HUES48 (cell line): ENCODE measurements at regions not wholly inside any gene's neighbourhood (a gene's known extent, or its start where the extent isn't known, plus 50 kb on each side); places are given as distances from the start of the nearest gene placed in this dataset.

ENCODE experiments used
- H3K27ac ChIP-seq: one replicate; pipeline ENCODE4 v1.7.0; 2013; ENCODE audit warnings: low read depth, low read length, inconsistent platforms
- H3K27me3 ChIP-seq: 2 replicates; pipeline ENCODE4 v1.6.1; 2013; ENCODE audit warnings: mild to moderate bottlenecking, low read length; ENCODE audit not compliant: control insufficient read depth, insufficient read depth
- H3K36me3 ChIP-seq: 2 replicates; pipeline ENCODE4 v1.6.1; 2013; ENCODE audit warnings: low read length; ENCODE audit not compliant: control insufficient read depth, insufficient read depth
- H3K4me1 ChIP-seq: 2 replicates; pipeline ENCODE4 v1.6.1; 2013; ENCODE audit warnings: mild to moderate bottlenecking, low read length; ENCODE audit not compliant: control insufficient read depth, insufficient read depth
- H3K4me3 ChIP-seq: 2 replicates; pipeline ENCODE4 v1.5.1; 2013; ENCODE audit warnings: mild to moderate bottlenecking, low read depth, low read length
- H3K9ac ChIP-seq: 2 replicates; pipeline ENCODE4 v1.6.1; 2013; ENCODE audit warnings: mild to moderate bottlenecking, low read depth, low read length, moderate library complexity
- H3K9me3 ChIP-seq: 2 replicates; pipeline ENCODE4 v1.6.1; 2013; ENCODE audit warnings: low read length; ENCODE audit not compliant: control insufficient read depth, insufficient read depth

DNA sequence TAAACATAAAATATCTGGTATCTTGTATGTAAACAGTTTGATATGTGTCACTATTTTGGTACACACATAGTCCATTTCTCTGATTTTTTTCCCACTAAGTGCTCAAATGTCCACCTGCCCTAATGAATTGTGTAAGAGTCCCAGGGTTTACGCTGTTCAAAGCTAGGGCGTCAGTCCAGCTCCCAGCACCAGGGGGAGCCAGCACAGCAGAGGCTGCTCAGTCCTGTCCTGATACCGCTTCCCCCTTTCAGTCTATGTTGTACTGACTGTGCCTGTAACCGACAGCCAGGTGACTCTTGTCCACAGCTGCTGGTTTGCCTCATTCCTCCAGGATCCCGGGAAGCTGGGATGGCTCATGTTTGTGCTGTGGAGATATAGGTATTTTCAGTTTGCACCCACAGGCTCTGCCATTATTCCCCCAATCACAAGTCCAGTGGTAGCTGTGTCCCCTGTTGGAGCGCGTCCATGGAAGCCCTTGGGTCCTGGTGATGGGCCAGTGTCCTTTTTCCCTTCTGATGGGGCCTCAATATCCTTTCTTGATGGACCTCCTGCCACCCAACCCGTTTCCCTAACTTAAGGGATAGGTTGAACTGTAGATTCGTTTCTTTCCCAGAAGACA is 242.0 kb downstream of the NEDD1 start:
- Histone ChIP-seq H3K36me3 (no peaks in the 10 kb centered on the region), H3K27me3 (no peaks in the 10 kb centered on the region)

DNA sequence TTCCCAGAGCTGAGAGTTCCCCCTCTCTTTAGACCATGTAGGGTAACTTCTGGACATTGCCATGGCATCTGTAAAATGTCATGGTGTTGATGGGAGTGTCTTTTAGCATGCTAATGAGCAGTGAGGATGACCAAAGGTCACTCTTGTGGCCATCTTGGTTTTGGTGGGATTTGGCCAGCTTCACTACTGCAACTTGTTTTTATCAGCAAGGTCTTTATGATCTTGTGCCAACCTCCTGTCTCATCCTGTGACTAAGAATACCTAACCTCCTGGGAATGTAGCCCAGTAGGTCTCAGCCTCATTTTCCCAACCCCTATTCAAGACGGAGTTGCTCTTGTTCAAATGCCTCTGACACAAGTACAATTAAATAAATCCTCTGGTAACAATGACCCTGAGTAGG is 244.4 kb downstream of the NEDD1 start:
- Histone ChIP-seq H3K4me1 (peaks cover 4% of the 10 kb centered on the region; the same call in 1 of the 2 replicates), H3K27ac (no peak overlapping the region), H3K9me3 (no peaks in the 10 kb centered on the region), H3K9ac (no peak overlapping the region), H3K4me3 (no peak overlapping the region), H3K36me3 (no peaks in the 10 kb centered on the region), H3K27me3 (no peaks in the 10 kb centered on the region)

More for the DNA sequence above, 242.0 kb downstream of the NEDD1 start:
- no peaks in the 10 kb centered on the region for H3K9me3 ChIP-seq
- no peak overlapping the region for H3K4me3 ChIP-seq
- H3K27ac ChIP-seq, result no peak overlapping the region
- peaks cover 4% of the 10 kb centered on the region; the same call in 1 of the 2 replicates for H3K4me1 ChIP-seq
- H3K9ac ChIP-seq, result no peak overlapping the region

DNA sequence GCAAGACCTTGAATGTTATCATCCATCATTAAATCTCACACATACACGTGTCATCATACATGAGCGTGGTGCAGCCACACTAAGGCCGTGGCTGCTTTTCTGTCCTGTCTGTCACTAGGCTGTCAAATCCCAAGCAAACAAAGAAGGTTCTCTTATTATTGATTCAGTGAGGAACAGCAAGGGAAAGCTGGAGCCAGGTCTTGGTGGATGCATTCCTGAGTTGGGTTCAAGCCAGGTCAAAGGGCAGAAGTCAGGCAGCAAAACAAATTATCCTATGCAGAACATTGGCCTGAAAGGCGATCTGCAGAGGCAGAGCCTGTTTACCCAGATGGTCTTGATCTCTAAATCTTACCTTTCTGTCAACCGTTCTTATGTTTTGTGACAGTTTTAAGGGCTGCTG is 252.3 kb downstream of the NEDD1 start:
- Histone ChIP-seq H3K9ac (no peak overlapping the region), H3K4me1 (no peaks in the 10 kb centered on the region), H3K4me3 (no peak overlapping the region), H3K27ac (no peak overlapping the region), H3K9me3 (no peaks in the 10 kb centered on the region), H3K36me3 (no peaks in the 10 kb centered on the region), H3K27me3 (no peaks in the 10 kb centered on the region)

DNA sequence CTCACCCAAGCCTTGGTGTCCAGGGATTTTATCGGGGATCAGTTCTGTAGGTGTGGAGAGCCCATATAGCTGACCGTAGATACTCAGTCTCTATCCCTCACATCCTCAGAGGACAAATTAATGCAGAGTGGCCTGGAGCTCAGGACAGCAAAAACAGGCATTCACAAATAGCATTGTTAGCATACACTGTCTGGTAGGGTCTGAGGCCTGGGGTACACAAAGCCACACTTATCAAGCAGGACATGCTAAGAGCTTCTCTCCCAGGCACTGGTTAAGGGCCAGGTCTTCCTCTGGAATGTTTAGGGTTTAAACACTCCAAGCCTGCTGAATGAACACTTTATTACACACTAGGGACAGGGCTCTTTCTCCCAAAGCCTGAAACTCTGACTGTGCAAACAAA is 253.2 kb downstream of the NEDD1 start:
- no peaks in the 10 kb centered on the region for H3K4me1 ChIP-seq

DNA sequence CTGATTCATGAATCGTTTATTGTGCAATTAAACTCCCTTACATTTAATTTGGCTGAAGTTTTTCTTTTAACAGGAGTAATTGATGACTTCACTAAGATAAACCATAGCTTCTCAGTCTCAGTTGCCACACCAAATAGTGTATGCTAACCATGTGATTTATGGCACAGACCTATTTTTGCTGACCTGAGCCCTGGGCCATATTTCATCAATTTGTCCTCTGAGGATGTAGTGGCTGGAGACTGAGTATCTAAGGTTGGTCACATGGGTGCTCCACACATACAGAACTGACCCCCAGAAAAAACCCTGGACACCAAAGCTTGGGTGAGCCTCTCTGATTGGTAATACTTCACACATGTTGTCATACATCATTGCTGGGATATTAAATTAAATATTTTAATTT is 255.1 kb downstream of the NEDD1 start:
- Histone ChIP-seq H3K4me3 (no peak overlapping the region), H3K9me3 (no peaks in the 10 kb centered on the region), H3K9ac (no peak overlapping the region), H3K36me3 (no peaks in the 10 kb centered on the region), H3K27ac (no peak overlapping the region), H3K27me3 (no peaks in the 10 kb centered on the region), H3K4me1 (no peaks in the 10 kb centered on the region)

More for the DNA sequence above, 253.2 kb downstream of the NEDD1 start:
- Histone ChIP-seq H3K27ac (no peak overlapping the region), H3K4me3 (no peak overlapping the region), H3K36me3 (no peaks in the 10 kb centered on the region), H3K9me3 (no peaks in the 10 kb centered on the region), H3K27me3 (no peaks in the 10 kb centered on the region), H3K9ac (no peak overlapping the region)

DNA sequence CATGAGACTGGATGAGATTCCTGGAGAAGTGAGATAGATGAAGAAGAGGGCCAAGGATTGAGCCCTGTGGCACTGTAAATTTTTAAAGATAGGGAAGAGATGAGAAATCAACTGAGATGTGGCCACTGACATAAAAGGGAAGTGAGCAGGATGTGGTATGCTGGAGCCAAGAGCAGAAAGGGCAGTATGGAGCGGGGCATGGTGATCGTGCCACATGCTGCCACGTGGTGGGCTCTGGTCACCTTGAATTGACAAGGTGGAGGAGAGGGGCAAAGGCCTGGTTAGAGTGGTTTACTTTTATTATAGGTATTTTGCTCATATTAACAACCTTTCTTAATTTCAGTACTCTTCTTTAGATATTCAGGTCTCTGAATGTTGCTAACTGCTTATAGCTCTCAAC is 257.9 kb downstream of the NEDD1 start:
- Histone ChIP-seq H3K36me3 (no peaks in the 10 kb centered on the region), H3K9me3 (no peaks in the 10 kb centered on the region), H3K4me3 (no peak overlapping the region), H3K27me3 (no peaks in the 10 kb centered on the region), H3K27ac (no peak overlapping the region), H3K4me1 (no peaks in the 10 kb centered on the region; the same call in 1 of the 2 replicates), H3K9ac (no peak overlapping the region)

DNA sequence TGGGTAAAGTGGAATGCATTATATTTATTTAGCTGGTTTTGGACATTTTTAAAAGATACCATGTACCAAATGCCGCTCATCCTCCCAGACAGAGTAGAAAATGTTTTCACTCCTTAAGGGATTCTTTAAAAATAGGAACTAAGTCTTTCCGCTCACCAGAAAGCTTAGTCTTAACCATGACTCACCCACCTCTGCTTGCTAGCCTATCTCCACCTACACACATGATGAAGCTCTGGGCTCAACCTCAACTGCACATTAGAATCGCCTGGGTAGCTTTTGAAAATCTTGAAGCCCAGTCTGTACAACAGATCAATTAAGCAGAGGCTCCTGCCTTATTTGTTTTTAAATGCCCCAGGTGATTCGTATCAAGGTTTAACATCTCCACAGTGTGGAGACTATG is 260.5 kb downstream of the NEDD1 start:
- Histone ChIP-seq H3K4me1 (no peaks in the 10 kb centered on the region; the same call in 1 of the 2 replicates), H3K27me3 (no peaks in the 10 kb centered on the region), H3K9ac (no peak overlapping the region), H3K27ac (no peak overlapping the region), H3K4me3 (no peak overlapping the region), H3K9me3 (no peaks in the 10 kb centered on the region), H3K36me3 (no peaks in the 10 kb centered on the region)

DNA sequence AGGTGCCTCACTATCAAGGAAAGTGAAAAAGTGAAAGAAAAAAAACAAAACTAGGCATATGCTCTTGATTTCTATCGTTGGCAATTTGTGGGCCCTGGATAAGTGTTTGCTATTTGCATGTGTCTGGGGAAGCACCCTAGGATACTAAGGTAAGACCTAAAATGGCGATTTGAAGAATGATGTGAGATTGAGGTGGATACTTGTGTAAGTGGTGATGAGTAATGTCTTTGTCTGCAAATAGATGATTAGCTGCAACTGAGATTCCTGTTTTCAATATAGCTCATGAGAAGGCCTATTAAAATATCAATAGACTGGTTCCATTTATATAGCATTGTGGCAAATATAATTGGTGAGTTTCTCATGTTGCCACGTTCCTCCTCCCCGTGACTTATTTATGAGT is 261.7 kb downstream of the NEDD1 start:
- Histone ChIP-seq H3K27ac (no peak overlapping the region), H3K27me3 (no peaks in the 10 kb centered on the region), H3K4me1 (peaks cover 5% of the 10 kb centered on the region; the same call in 1 of the 2 replicates), H3K9ac (no peak overlapping the region), H3K36me3 (no peaks in the 10 kb centered on the region), H3K4me3 (no peak overlapping the region), H3K9me3 (no peaks in the 10 kb centered on the region)

DNA sequence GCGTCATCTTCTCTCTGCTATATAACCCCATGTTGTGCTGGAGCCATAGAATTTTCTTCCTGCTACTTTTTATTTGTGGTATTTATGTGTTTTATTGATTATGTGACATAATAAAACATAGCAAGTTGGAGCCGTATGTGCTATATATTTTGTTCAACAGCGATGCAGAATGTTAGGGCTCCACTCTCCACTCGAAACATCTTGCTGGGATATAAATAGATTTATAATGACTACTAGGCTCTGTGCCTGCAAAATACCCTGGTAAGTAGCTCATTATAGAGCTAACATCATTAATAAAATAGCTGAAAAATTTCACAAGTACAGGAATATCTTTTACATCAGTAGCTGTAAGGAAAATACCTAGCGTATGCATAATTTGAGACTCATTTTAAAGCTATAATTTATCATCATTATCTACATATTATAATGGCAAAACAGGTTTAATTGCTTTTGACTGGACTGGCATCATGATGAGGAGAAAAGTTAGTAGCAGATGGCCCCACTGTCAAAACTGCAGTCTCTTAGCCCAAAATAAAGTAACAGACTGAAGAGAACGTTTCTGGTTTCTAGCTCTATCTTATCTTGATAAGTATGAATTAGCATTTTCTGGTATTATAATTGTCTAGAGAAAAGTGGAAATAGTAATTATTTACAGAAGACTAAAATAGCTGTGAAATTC is 263.0 kb downstream of the NEDD1 start:
- Histone ChIP-seq H3K36me3 (no peaks in the 10 kb centered on the region), H3K9me3 (no peaks in the 10 kb centered on the region), H3K4me1 (peaks cover 9% of the 10 kb centered on the region), H3K27me3 (no peaks in the 10 kb centered on the region), H3K27ac (no peak overlapping the region), H3K4me3 (no peak overlapping the region), H3K9ac (no peak overlapping the region)

DNA sequence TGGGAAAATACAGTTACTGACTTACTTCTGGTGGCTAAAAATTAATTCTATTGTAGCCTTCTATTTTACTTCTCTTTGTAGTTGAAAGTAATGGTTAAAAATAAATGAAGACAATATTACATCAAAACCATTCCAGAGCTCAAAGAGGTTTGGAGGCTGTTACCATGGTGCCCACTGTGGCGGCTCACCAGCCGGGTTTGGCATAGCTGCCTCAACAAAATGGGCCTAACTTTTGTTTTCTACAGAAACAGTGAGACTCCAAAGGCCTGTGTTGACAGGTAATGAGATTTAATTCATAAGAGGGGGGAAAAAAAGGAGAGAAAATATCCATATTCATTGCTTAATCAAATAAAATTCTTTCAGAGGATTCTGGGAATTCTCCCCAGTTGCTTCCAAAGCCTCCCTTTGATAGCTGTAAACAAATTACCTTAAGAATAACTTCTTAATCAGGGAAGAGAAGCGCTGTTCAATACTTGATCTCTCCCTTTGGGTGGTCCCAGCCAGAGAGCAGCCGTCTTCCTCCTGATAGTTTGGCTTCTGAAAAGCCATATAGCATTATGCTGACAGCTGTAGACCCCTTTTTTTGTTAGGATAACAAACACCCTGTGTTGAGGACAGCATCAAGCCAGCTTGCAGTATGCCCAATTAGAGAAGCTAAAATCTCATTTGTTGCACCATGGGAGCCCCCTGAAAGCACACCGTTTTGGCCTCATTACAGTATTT is 266.8 kb downstream of the NEDD1 start:
- Histone ChIP-seq H3K27me3 (no peaks in the 10 kb centered on the region), H3K9me3 (no peaks in the 10 kb centered on the region), H3K4me1 (peaks cover 9% of the 10 kb centered on the region), H3K4me3 (no peak overlapping the region), H3K9ac (no peak overlapping the region), H3K36me3 (no peaks in the 10 kb centered on the region), H3K27ac (peak overlapping the region; percentile 37)

DNA sequence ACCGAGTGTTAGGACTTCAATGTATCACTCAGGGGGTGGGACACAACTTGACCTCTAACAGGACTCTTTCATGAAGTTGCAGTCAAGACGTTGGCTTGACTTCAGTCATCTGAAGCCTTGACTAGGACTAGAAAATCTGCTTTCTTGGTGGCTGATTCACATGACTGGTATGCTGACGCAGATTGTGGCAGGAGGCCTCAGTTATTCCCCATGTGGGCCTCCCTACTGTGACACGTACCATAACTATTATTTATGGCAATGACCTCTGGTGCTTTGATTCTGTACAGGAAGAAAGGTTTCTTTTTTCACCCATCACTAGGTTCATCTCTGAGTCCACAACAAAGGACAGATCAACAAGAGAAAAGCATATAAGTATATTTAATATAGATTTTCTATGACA is 270.4 kb downstream of the NEDD1 start:
- Histone ChIP-seq H3K27ac (no peak overlapping the region), H3K9ac (no peak overlapping the region), H3K27me3 (no peaks in the 10 kb centered on the region), H3K36me3 (no peaks in the 10 kb centered on the region), H3K9me3 (0 out of 2 replicates have a peak, but pooled peaks cover 4% of the 10 kb centered on the region), H3K4me1 (peaks cover 9% of the 10 kb centered on the region), H3K4me3 (no peak overlapping the region)
